Keratinocyte (primary cell): ENCODE measurements at regions not wholly inside any gene's neighbourhood (a gene's known extent, or its start where the extent isn't known, plus 50 kb on each side); places are given as distances from the start of the nearest gene placed in this dataset.

Source experiments
- DNase-seq: peaks from one replicate; pipeline ENCODE4 v3.0.0-alpha.2; 2011; ENCODE audit warnings: low read depth, missing footprints, low spot score
- FAIRE-seq: peaks from 2 replicates; lab custom pipeline; 2011; peaks lifted over from hg19 to GRCh38; lab: Jason Lieb, UNC
- H2AFZ ChIP-seq: 2 replicates; pipeline ENCODE4 v1.6.0; 2012; ENCODE audit warnings: low read length, control low read depth, inconsistent platforms; ENCODE audit not compliant: control insufficient read depth
- H3K27ac ChIP-seq: 2 replicates; pipeline ENCODE4 v1.5.1; 2011; ENCODE audit warnings: low read length; ENCODE audit not compliant: control insufficient read depth, insufficient read depth
- H3K27me3 ChIP-seq: 3 replicates; pipeline ENCODE4 v1.6.0; 2011; ENCODE audit warnings: low read length; ENCODE audit not compliant: control insufficient read depth, insufficient read depth; ENCODE audit errors: extremely low read depth
- H3K36me3 ChIP-seq, 2 experiments: 2 replicates in 1 of 2; 3 replicates in 1 of 2; pipeline ENCODE4 v1.5.1; 2011; ENCODE audit warnings: low read length in 2 of 2, mild to moderate bottlenecking in 1 of 2; ENCODE audit not compliant: control insufficient read depth in 2 of 2, insufficient read depth in 2 of 2; ENCODE audit errors: extremely low read depth in 1 of 2
- H3K4me1 ChIP-seq: 3 replicates; pipeline ENCODE4 v1.5.1; 2011; ENCODE audit warnings: low read length; ENCODE audit not compliant: control insufficient read depth, insufficient read depth; ENCODE audit errors: extremely low read depth
- H3K4me2 ChIP-seq: 3 replicates; pipeline ENCODE4 v1.6.0; 2011; ENCODE audit warnings: low read depth, low read length; ENCODE audit not compliant: control insufficient read depth, insufficient read depth; ENCODE audit errors: extremely low read depth
- H3K4me3 ChIP-seq, 3 experiments: fragments of 200-600 bp in 1 of 3; sonication (generic) in 1 of 3; 2 replicates in 2 of 3; 3 replicates in 1 of 3; pipeline ENCODE4 v1.5.1; 2011 to 2016; ENCODE audit warnings: low read length in 3 of 3, mild to moderate bottlenecking in 3 of 3, control low read depth in 2 of 3, inconsistent platforms in 1 of 3, low read depth in 1 of 3, mixed read lengths in 1 of 3, mixed run types in 1 of 3, moderate library complexity in 1 of 3; ENCODE audit not compliant: control insufficient read depth in 2 of 3, insufficient read depth in 2 of 3; ENCODE audit errors: extremely low read depth in 1 of 3
- H3K79me2 ChIP-seq: 2 replicates; pipeline ENCODE4 v1.6.0; 2012; ENCODE audit warnings: low read length; ENCODE audit not compliant: control insufficient read depth, insufficient read depth
- H3K9ac ChIP-seq: 3 replicates; pipeline ENCODE4 v1.6.0; 2011; ENCODE audit warnings: low read length; ENCODE audit not compliant: control insufficient read depth, insufficient read depth; ENCODE audit errors: extremely low read depth
- H3K9me1 ChIP-seq: 3 replicates; pipeline ENCODE4 v1.6.0; 2011; ENCODE audit warnings: low read length; ENCODE audit not compliant: control insufficient read depth, insufficient read depth; ENCODE audit errors: extremely low read depth
- H3K9me3 ChIP-seq: 2 replicates; pipeline ENCODE4 v1.5.1; 2012; ENCODE audit warnings: low read depth, low read length; ENCODE audit not compliant: control insufficient read depth
- H4K20me1 ChIP-seq: 3 replicates; pipeline ENCODE4 v1.6.0; 2011; ENCODE audit warnings: low read length; ENCODE audit not compliant: control insufficient read depth, insufficient read depth; ENCODE audit errors: extremely low read depth
- EZH2 ChIP-seq: IDR thresholded peaks from one replicate; pipeline ENCODE4 v1.6.1; 2012; ENCODE audit warnings: inconsistent platforms, mild to moderate bottlenecking, low read length, moderate library complexity
- dilution Hi-C: fragments of 300-500 bp; cut with MboI; formaldehyde crosslinking; loops from one replicate; pipeline ENCODE4 v1.7.0; 2020; ENCODE audit warnings: low sequenced_read_pairs; ENCODE audit not compliant: extremely low pct_ligation_motif_present
- TF ChIP-seq, protein P1 (sequence below), 3 experiments: IDR thresholded peaks in 1 of 3; conservative IDR thresholded peaks in 1 of 3; optimal IDR thresholded peaks in 1 of 3; 2 replicates in 2 of 3; 3 replicates in 1 of 3; pipeline versions ENCODE3 to v1.5.1; 2011; ENCODE audit warnings: low read length in 3 of 3, mild to moderate bottlenecking in 3 of 3, moderate library complexity in 2 of 3, control low read depth in 1 of 3, inconsistent platforms in 1 of 3; ENCODE audit not compliant: insufficient read depth in 2 of 3; ENCODE audit errors: extremely low read depth in 1 of 3

DNA sequence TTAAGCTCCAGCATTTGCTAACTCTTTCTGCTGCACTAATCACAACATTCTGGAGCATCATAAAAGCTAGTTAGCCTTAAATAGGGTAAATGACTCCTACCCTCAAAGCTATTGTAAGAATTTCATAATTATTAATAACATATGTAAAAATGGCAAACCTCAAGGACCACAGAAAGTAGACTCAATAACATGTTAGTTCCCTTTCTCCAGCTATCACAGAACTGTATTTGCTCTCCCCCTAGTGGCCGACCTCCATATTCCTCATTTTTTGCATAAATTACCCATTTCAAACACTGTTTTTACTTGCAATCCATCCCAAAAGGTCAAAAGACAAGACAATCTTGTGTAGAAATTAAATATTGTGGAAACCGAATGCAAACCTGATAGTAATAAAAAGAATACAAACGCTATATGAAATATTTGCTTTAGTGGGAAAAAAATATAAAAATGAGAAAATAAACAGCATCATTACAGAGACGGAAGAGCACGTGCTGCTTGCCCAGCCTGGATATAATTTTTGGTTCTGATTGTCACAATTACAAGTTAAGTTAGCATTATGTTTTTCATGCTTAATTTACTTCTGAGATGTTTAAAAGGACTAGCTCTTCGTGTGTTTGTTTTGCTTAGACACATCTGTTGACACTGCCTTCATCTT lies 97.9 kb downstream of the RERGL start:
- dilution Hi-C loops = no loop called here
- no peak overlapping the region for H2AFZ ChIP-seq

DNA sequence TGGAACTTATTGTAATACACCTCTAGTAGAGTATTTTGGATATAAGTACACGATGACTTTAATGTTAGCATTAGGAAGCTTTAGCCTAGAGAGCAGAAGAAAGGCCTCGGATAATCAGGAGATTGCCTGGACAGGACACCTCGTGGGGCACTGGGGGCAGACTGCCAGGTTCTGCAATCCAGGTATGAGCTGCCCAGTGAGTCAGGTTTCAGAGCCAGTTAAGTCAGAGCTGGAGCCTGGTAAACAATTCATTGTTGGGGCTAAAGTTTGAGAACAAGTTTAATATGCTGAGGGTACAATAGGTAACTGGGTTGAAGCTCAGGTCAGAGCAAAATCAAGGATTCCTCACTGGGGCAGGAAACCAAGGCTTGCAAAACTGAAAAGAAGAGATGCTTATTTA lies 107.4 kb downstream of the RERGL start:
- no peaks in the 10 kb centered on the region for H3K36me3 ChIP-seq
- H3K4me1 ChIP-seq = no peaks in the 10 kb centered on the region
- H4K20me1 ChIP-seq = no peaks in the 10 kb centered on the region
- H3K4me3 ChIP-seq = no peak overlapping the region
- H3K27ac ChIP-seq = no peak overlapping the region
- no peak for TF ChIP-seq EZH2
- TF ChIP-seq, protein P1, sequence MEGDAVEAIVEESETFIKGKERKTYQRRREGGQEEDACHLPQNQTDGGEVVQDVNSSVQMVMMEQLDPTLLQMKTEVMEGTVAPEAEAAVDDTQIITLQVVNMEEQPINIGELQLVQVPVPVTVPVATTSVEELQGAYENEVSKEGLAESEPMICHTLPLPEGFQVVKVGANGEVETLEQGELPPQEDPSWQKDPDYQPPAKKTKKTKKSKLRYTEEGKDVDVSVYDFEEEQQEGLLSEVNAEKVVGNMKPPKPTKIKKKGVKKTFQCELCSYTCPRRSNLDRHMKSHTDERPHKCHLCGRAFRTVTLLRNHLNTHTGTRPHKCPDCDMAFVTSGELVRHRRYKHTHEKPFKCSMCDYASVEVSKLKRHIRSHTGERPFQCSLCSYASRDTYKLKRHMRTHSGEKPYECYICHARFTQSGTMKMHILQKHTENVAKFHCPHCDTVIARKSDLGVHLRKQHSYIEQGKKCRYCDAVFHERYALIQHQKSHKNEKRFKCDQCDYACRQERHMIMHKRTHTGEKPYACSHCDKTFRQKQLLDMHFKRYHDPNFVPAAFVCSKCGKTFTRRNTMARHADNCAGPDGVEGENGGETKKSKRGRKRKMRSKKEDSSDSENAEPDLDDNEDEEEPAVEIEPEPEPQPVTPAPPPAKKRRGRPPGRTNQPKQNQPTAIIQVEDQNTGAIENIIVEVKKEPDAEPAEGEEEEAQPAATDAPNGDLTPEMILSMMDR (optimal IDR thresholded peaks at IDR 0.05 in 1 of 3, IDR thresholded peaks at IDR 0.05 in 1 of 3, conservative IDR thresholded peaks at IDR 0.05 in 1 of 3; ENCODE audit: extremely low read depth in 1 of 3, insufficient read depth in 2 of 3, low read length in 3 of 3) = no peak
- no peak overlapping the region for H3K9ac ChIP-seq
- FAIRE-seq (no peak), DNase-seq (no peak)
- no peak overlapping the region for H3K4me2 ChIP-seq
- no peaks in the 10 kb centered on the region for H3K9me3 ChIP-seq
- no peaks in the 10 kb centered on the region for H3K79me2 ChIP-seq
- no peaks in the 10 kb centered on the region for H3K27me3 ChIP-seq
- H3K9me1 ChIP-seq = no peaks in the 10 kb centered on the region
- H2AFZ ChIP-seq = no peak overlapping the region
- dilution Hi-C loops = no loop called here

More for the DNA sequence above, 97.9 kb downstream of the RERGL start:
- no peak for FAIRE-seq
- H3K9me1 ChIP-seq = no peaks in the 10 kb centered on the region
- no peaks in the 10 kb centered on the region for H3K79me2 ChIP-seq
- no peak overlapping the region for H3K9ac ChIP-seq
- no peaks in the 10 kb centered on the region for H3K27me3 ChIP-seq
- no peaks in the 10 kb centered on the region for H4K20me1 ChIP-seq
- no peaks in the 10 kb centered on the region for H3K4me1 ChIP-seq
- no peaks in the 10 kb centered on the region for H3K36me3 ChIP-seq
- H3K27ac ChIP-seq = no peak overlapping the region
- H3K9me3 ChIP-seq = no peaks in the 10 kb centered on the region
- no peak overlapping the region for H3K4me2 ChIP-seq
- no peak overlapping the region for H3K4me3 ChIP-seq
- DNase-seq = no peak
- TF ChIP-seq EZH2 = no peak
- TF ChIP-seq, protein P1 (optimal IDR thresholded peaks at IDR 0.05 in 1 of 3, IDR thresholded peaks at IDR 0.05 in 1 of 3, conservative IDR thresholded peaks at IDR 0.05 in 1 of 3; ENCODE audit: extremely low read depth in 1 of 3, insufficient read depth in 2 of 3, low read length in 3 of 3) = peak in 2 of 3 experiments; percentile 64 to 67
